K562 (cell line): ENCODE measurements at regions not wholly inside any gene's neighbourhood (a gene's known extent, or its start where the extent isn't known, plus 50 kb on each side); places are given as distances from the start of the nearest gene placed in this dataset.

ENCODE experiments used
- ATAC-seq: fragments of 200-7000 bp; cut with Tn5 transposase; 3 replicates; pipeline ENCODE4 v1.9.1; 2020; ENCODE audit warnings: moderate library complexity
- BruUV-seq: library from RNA; stranded (reverse); fragments of 400-500 nt; replicated peaks from 2 replicates; lab custom pipeline; 2021; lab: Mats Ljungman, UMichigan
- CTCF ChIA-PET: fragments of 300-600 bp; formaldehyde crosslinking; extraction: SDS; loops from one replicate; lab custom pipeline; 2021; ENCODE audit warnings: low intra/inter-chr PET ratio; lab: Yijun Ruan, JAX
- POLR2A ChIA-PET: fragments of 300-600, 350-650 bp; sonication (Branson Sonifier 250); formaldehyde crosslinking; extraction: SDS; loops from one replicate; lab custom pipeline; 2021; ENCODE audit warnings: antibody characterized with exemption, inconsistent platforms; lab: Yijun Ruan, JAX
- DNase-seq, 4 experiments: peaks; one replicate each; pipeline versions ENCODE4 v3.0.0 to v3.0.0-alpha.2; 2011 to 2018; ENCODE audit warnings: low spot score in 3 of 4, mixed read lengths in 3 of 4; ENCODE audit errors: extremely low read depth in 1 of 4
- FAIRE-seq: peaks from 2 replicates; lab custom pipeline; 2011; peaks lifted over from hg19 to GRCh38; lab: Jason Lieb, UNC
- H2AFZ ChIP-seq: 2 replicates; pipeline ENCODE4 v1.6.0; 2011; ENCODE audit warnings: low read depth, low read length, control low read depth, inconsistent platforms
- H3K27ac ChIP-seq: fragments of 200-600 bp; 3 replicates; pipeline ENCODE4 v1.8.0; 2011; ENCODE audit warnings: low read depth, mild to moderate bottlenecking, control low read depth, inconsistent platforms, low read length, moderate library complexity, mixed read lengths; ENCODE audit errors: extremely low read depth
- H3K27me3 ChIP-seq, 2 experiments: fragments of 300-600 bp in 1 of 2; 2 replicates in 1 of 2; 3 replicates in 1 of 2; pipeline versions ENCODE4 v1.6.0 to v1.8.0; 2011; ENCODE audit warnings: inconsistent platforms in 2 of 2, low read length in 2 of 2, mild to moderate bottlenecking in 1 of 2, mixed read lengths in 1 of 2, moderate library complexity in 1 of 2; ENCODE audit not compliant: control insufficient read depth in 2 of 2, insufficient read depth in 2 of 2
- H3K36me3 ChIP-seq: fragments of 300-600 bp; 3 replicates; pipeline ENCODE4 v1.8.0; 2011; ENCODE audit warnings: mild to moderate bottlenecking, low read length, inconsistent platforms; ENCODE audit not compliant: control insufficient read depth, insufficient read depth
- H3K4me1 ChIP-seq, 2 experiments: fragments of 200-600 bp in 1 of 2; replicated peaks in 1 of 2; 2 replicates in 1 of 2; 3 replicates in 1 of 2; pipeline versions ENCODE4 v1.5.1 to v1.8.0; 2011; ENCODE audit warnings: inconsistent platforms in 2 of 2, low read length in 2 of 2, mild to moderate bottlenecking in 1 of 2, mixed read lengths in 1 of 2, moderate library complexity in 1 of 2; ENCODE audit not compliant: control insufficient read depth in 2 of 2, insufficient read depth in 2 of 2
- H3K4me2 ChIP-seq: 2 replicates; pipeline ENCODE4 v1.6.1; 2011; ENCODE audit warnings: low read length, control low read depth, inconsistent platforms, mixed read lengths; ENCODE audit not compliant: insufficient read depth
- H3K4me3 ChIP-seq: fragments of 200-600 bp; sonication (generic), shearing (Covaris generic); 2 replicates; pipeline ENCODE4 v1.5.1; 2016; ENCODE audit warnings: control low read depth, inconsistent platforms
- H3K79me2 ChIP-seq: fragments of 200-600 bp; 3 replicates; pipeline ENCODE4 v1.8.0; 2011; ENCODE audit warnings: low read length, inconsistent platforms; ENCODE audit not compliant: control insufficient read depth, insufficient read depth
- H3K9ac ChIP-seq, 2 experiments: 2 replicates each; pipeline versions ENCODE4 v1.6.0 to v1.6.1; 2011; ENCODE audit warnings: low read depth in 2 of 2, low read length in 2 of 2, control low read depth in 1 of 2, inconsistent platforms in 1 of 2, mild to moderate bottlenecking in 1 of 2, mixed read lengths in 1 of 2; ENCODE audit not compliant: insufficient read depth in 1 of 2
- H3K9me1 ChIP-seq: one replicate; pipeline ENCODE4 v1.6.0; 2011; ENCODE audit warnings: inconsistent platforms, mild to moderate bottlenecking, low read length, moderate library complexity; ENCODE audit not compliant: control insufficient read depth, insufficient read depth
- H3K9me3 ChIP-seq: replicated peaks from 2 replicates; pipeline ENCODE4 v1.5.1; 2011; ENCODE audit warnings: low read depth, low read length, inconsistent platforms; ENCODE audit not compliant: control insufficient read depth, insufficient read depth
- H4K20me1 ChIP-seq: replicated peaks from 2 replicates; pipeline ENCODE4 v1.6.1; 2011; ENCODE audit warnings: low read length, inconsistent platforms, mixed read lengths; ENCODE audit not compliant: control insufficient read depth, insufficient read depth
- ARID2 ChIP-seq: fragments of 450-650 bp; IDR thresholded peaks from 2 replicates; pipeline ENCODE4 v1.6.1; 2017; ENCODE audit warnings: antibody characterized with exemption, mild to moderate bottlenecking
- CREB3 ChIP-seq: fragments of 450-650 bp; conservative IDR thresholded peaks from 2 replicates; pipeline ENCODE4 v1.6.1; 2016; ENCODE audit warnings: missing genetic modification characterization, low read depth, mild to moderate bottlenecking, missing compliant biosample characterization, moderate library complexity
- DEAF1 ChIP-seq: fragments of 450-650 bp; formaldehyde crosslinking; IDR thresholded peaks from 2 replicates; pipeline ENCODE4 v1.4.0; 2020; ENCODE audit warnings: mild to moderate bottlenecking, moderate library complexity
- DIDO1 ChIP-seq: fragments of 450-650 bp; IDR thresholded peaks from 2 replicates; pipeline ENCODE4 v1.6.1; 2016; ENCODE audit warnings: low read depth, missing biosample characterization, missing genetic modification characterization
- FOXJ3 ChIP-seq: sonication (generic); formaldehyde crosslinking; IDR thresholded peaks from 2 replicates; pipeline ENCODE4 v1.4.0; 2020; ENCODE audit warnings: mild to moderate bottlenecking, missing genetic modification reagents
- JUNB ChIP-seq: fragments of 450-650 bp; formaldehyde crosslinking; conservative IDR thresholded peaks from 2 replicates; pipeline ENCODE4 v1.4.0; 2020; ENCODE audit warnings: mild to moderate bottlenecking
- KHSRP ChIP-seq: fragments of 450-650 bp; IDR thresholded peaks from 2 replicates; pipeline ENCODE4 v1.6.1; 2017
- TEAD2 ChIP-seq: fragments of 450-650 bp; IDR thresholded peaks from 2 replicates; pipeline ENCODE4 v1.6.1; 2016; ENCODE audit warnings: missing genetic modification characterization, control low read depth, missing compliant biosample characterization
- ZNF785 ChIP-seq: fragments of 250-450 bp; sonication (Bioruptor Pico); IDR thresholded peaks from 2 replicates; pipeline ENCODE4 v1.4.0; 2020; ENCODE audit warnings: mild to moderate bottlenecking
- WGBS: fragments of 100-300 bp; shearing (Covaris generic); methylation state at CpG from one replicate; pipeline ENCODE4 v1.1.6; 2016; ENCODE audit warnings: low coverage, mixed read lengths; ENCODE audit not compliant: insufficient coverage; ENCODE audit errors: missing lambda C conversion rate; 5-methylcytosine and 5-hydroxymethylcytosine counted together
- in situ Hi-C: fragments of 300-500 bp; cut with MboI; formaldehyde crosslinking; loops from 4 replicates; pipeline ENCODE4 v1.15.0; 2018; ENCODE audit warnings: inconsistent platforms, mixed read lengths
- intact Hi-C: fragments of 100-400 bp; cut with micrococcal nuclease; formaldehyde crosslinking; loops from 2 replicates; pipeline ENCODE4 v1.14.2; 2022

GRCh38 chr21:17386498-17386897, 126.3 kb upstream of the CXADR start:
- POLR2A ChIA-PET: interaction anchor here (0.6 kb wide), 1 partner anchor 28 kb away, joined by 3 read pairs; no protein-coding TSS in a partner anchor
- intact Hi-C loops: loop anchor here (2.0 to 10.0 kb wide), 3 partner anchors 168 to 288 kb away; no protein-coding TSS in a partner anchor
- ATAC-seq: no peak

More at GRCh38 chr21:17386498-17386897, 126.3 kb upstream of the CXADR start:
- Histone ChIP-seq H3K9me1 (no peaks in the 10 kb centered on the region), H3K9ac (no peak overlapping the region), H3K27ac (no peak overlapping the region), H3K4me3 (no peak overlapping the region), H2AFZ (no peak overlapping the region), H3K36me3 (no peaks in the 10 kb centered on the region), H3K79me2 (no peaks in the 10 kb centered on the region), H3K9me3 (no peaks in the 10 kb centered on the region), H3K4me1 (no peaks in the 10 kb centered on the region), H4K20me1 (no peaks in the 10 kb centered on the region), H3K4me2 (no peak overlapping the region), H3K27me3 (no peaks in the 10 kb centered on the region)
- FAIRE-seq (no peak), DNase-seq (no peak)
- no TSS peak for BruUV-seq
- WGBS: 0% methylated on average over 2 of the region's 2 CpGs
- CTCF ChIA-PET: interaction anchor here (1.2 to 1.9 kb wide), 2 partner anchors 168 to 200 kb away, joined by 4 to 9 read pairs; no protein-coding TSS in a partner anchor
- TF ChIP-seq JUNB (CRISPR knock-in tag) (no peak), ARID2 (no peak), DIDO1 (tag) (no peak), DEAF1 (CRISPR knock-in tag) (no peak), TEAD2 (tag) (no peak), ZNF785 (CRISPR knock-in tag) (no peak), FOXJ3 (CRISPR knock-in tag) (no peak), CREB3 (no peak), KHSRP (no peak)
- in situ Hi-C loops: no loop called here
